Epithelial cell of esophagus (primary cell): ENCODE measurements at regions not wholly inside any gene's neighbourhood (a gene's known extent, or its start where the extent isn't known, plus 50 kb on each side); places are given as distances from the start of the nearest gene placed in this dataset.

Experiments used
- DNase-seq: peaks from one replicate; pipeline ENCODE4 v3.0.0; 2010; ENCODE audit warnings: low read depth
- H3K4me3 ChIP-seq: 2 replicates; pipeline ENCODE4 v1.5.1; 2011; ENCODE audit warnings: mild to moderate bottlenecking, low read length, control low read depth
- CTCF ChIP-seq: IDR thresholded peaks from 2 replicates; pipeline ENCODE4 v1.5.1; 2011; ENCODE audit warnings: low read depth, mild to moderate bottlenecking, low read length, control low read depth, inconsistent platforms; ENCODE audit not compliant: insufficient read depth; ENCODE audit errors: missing control alignments

DNA sequence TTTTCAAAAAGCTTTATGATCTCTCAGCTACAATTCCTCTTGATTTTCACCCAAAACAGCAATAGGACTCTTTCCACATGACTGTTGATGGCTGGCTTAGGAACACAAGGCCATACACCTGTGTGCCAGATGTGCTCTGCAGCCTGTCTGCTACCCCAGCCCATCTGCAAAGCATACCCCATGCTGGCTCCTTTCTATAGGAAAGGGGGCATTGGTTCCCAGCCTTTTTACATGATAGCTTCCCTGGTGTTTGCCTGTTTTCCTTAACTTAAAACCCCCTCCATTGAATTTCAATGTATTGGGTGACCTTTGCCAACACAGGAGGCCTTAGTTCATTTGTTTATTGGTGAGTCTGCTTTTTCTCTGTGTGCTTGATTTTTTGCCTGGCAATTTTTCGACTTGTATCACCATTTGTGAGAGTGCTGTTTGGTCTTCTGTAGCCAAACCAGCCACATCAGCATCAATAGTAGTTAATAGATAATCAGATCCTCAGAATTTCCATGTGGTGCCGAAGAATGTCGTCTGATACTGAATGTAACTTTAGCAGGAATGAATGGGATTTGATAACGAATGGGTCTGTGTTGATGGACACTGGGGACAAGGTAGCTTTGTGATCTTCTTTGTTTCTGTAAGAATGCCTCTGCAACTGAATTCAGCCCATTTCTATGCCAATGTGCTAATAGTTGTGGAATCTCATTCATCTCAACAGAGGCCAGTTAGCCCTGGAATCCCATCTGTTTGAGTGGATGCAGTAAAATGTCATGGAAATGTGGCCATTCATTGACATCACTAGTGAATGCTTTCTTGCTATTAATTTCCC lies 272.2 kb upstream of the RARB start:
- H3K4me3 ChIP-seq: no peak overlapping the region
- no peak for DNase-seq
- no peak for TF ChIP-seq CTCF

DNA sequence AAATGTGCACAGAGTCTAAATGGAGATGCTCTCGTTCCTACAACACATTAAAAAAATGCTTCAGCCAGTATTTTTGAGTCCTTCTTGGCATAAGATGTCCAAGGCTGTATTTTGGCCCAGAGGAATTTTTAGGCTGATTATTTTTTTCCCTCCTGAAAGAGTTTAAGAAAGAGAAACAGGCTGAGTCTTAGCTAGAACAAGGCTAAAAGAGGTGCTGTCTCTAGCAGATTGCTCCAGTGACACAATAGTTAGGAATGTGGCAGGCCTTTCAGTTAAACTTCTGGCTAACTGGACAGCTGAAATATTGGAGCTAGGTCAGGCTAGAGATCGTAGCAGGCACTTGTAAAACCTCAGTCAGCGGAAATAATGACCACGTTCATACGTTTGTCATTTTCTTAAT lies 271.4 kb upstream of the RARB start:
- DNase-seq: peak; percentile 32
- TF ChIP-seq CTCF: no peak
- H3K4me3 ChIP-seq: no peak overlapping the region

GRCh38 chr3:25165306-25165705 lies 262.8 kb upstream of the RARB start:
- H3K4me3 ChIP-seq: no peak overlapping the region
- no peak for DNase-seq
- no peak for TF ChIP-seq CTCF

DNA sequence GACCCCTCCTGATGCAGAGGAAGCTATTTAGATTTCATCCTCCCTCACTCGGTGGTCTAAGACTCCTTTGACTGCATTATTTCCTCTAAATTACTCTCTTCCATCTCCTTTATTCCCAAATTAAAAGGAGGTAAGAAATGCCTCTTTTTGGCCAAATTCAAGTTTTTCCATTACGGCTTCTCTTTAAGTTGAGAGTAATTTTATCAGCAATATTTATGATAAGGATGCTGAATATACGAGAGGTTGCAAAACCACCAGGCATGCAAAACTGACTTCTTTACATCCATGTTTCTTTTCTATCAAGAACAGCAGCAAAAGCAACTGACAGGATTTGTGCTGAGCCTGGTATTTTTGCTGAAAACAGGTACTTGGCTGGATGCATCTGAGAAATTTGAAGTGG lies 262.0 kb upstream of the RARB start:
- no peak overlapping the region for H3K4me3 ChIP-seq
- TF ChIP-seq CTCF: no peak
- DNase-seq: no peak

GRCh38 chr3:25169151-25169550 lies 258.9 kb upstream of the RARB start:
- H3K4me3 ChIP-seq: no peak overlapping the region
- no peak for TF ChIP-seq CTCF
- DNase-seq: no peak

GRCh38 chr3:25170021-25170420 lies 258.0 kb upstream of the RARB start:
- H3K4me3 ChIP-seq: no peak overlapping the region
- no peak for DNase-seq
- TF ChIP-seq CTCF: no peak

DNA sequence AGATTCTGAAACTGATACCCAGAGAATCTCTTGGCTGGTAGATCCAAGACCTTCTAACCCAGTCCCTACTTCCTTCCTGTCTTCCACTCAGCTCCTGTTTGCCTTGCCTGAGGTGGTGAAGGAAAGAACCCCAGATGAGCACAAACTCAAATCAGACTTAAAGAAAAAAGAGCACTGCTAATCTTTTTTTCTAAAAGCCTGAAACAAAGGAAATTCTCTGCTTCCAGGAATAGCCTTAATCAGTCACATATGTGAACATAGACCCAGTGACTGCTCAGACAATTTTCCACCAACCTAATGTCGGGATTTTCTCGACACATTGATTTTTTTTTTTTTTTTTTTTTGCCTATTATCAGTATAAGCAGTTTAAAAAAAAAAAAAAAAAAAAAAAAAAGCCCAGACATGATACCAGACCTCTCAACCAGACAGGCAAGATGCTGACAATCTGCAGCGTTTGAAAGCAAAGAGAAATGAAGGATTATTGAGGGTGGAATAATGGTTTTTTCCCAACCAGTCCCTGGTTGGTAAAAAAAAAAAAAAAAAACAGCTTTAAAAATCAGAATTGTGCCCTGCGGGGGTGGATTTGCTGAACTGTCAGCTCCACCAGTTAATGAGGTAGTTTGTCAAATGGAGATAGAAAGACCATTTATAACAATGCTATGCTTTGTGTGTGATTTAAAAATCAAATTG lies 256.8 kb upstream of the RARB start:
- TF ChIP-seq CTCF: no peak
- DNase-seq: no peak
- no peak overlapping the region for H3K4me3 ChIP-seq
